Head of caudate nucleus (tissue), 42 donors: ENCODE measurements at regions not wholly inside any gene's neighbourhood (a gene's known extent, or its start where the extent isn't known, plus 50 kb on each side); places are given as distances from the start of the nearest gene placed in this dataset.
A peak's percentile ranks its signal among the peaks of the same experiment; 100 is the strongest.

Experiments
- DNase-seq, 42 donors: peaks; one replicate each; pipeline versions ENCODE4 v3.0.0 to v3.0.0-alpha.2; 2020 to 2021; ENCODE audit warnings: mixed read lengths in 7 of 42
- intact Hi-C: fragments of 100-400 bp; cut with DNase I; formaldehyde crosslinking; loops from one replicate; pipeline ENCODE4 v1.15.0; 2022

- no peak for DNase-seq
- intact Hi-C loops = loop anchor here (10.0 kb wide), 1 partner anchor 174 kb away; no protein-coding TSS in a partner anchor
These were observed 94.8 kb downstream of the ARRDC3 start for GRCh38 chr5:91288118-91288916.

DNA sequence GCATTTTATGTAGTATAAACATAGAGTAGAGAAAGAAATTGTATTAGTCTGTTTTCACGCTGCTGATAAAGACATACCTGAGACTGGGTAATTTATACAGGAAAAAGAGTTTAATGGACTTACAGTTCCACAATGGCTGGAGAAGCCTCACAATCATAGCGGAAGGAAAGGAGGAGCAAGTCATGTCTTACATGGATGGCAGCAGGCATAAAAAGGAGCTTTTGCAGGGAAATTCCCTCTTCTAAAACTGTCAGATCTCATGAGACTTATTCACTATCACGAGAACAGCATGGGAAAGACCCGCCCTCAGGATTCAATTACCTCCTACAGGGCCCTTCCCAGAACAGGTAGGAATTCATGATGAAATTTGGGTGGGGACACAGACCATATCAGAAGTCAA lies 98.1 kb downstream of the ARRDC3 start:
- DNase-seq = peak in 1 of 42 donors; percentile 12
- intact Hi-C loops = loop anchor here (10.0 kb wide), 1 partner anchor 170 kb away; no protein-coding TSS in a partner anchor

DNA sequence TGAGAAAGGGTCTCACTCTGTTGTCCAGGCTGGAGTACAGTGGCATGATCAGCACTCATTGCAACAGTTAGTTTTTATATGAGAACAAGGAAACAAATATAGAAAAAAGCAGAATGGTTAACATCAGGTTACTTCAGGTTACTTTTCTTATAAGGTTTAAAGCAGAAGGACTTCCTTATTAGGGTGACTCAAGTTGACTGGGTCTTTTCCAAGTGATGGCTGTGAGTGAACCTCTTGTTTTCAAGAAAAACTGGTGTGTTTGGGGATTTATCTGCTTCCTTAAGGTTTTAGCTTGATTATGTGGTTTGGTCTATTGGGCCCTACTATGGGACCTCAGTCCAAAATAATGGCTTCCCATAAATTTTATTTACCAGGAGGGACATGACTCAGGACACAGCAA lies 99.2 kb downstream of the ARRDC3 start:
- intact Hi-C loops = loop anchor here (10.0 kb wide), 1 partner anchor 169 kb away; no protein-coding TSS in a partner anchor
- DNase-seq = no peak

DNA sequence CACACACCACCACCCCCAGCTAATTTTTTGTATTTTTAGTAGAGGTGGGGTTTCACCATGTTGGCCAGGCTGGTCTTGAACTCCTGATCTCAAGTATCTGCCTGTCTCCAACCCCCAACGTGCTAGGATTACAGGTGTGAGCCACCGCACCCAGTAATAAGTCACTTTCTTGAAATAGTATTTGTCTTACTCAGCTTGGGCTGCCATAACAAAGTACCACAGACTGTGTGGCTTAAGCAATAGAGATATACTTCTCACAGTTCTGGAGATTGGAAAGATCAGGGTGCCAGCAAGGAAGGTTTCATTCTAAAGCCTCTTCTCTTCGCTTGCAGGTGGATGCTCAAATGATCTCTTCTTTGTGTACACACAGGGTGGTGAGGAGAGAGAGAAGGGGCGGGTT lies 99.8 kb downstream of the ARRDC3 start:
- intact Hi-C loops = loop anchor here (10.0 kb wide), 1 partner anchor 169 kb away; no protein-coding TSS in a partner anchor
- DNase-seq = no peak

DNA sequence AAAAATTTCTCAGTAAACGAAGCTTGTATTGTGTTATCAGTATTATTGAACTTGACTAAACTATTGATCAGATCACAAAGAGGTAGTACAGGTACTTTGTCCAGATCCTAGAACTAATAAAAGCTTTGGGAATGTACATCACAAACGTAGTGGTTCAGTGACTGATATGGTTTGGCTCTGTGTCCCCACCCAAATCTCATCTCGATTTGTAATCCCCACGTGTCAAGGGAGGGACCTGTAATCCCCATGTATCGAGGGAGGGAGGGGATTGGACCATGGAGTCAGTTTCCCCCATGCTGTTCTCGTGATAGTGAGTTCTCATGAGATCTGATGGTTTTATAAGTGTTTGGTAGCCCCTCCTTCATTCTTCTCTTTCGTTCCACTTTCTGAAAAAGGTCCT lies 100.9 kb downstream of the ARRDC3 start:
- DNase-seq = no peak
- intact Hi-C loops = loop anchor here (10.0 kb wide), 1 partner anchor 167 kb away; no protein-coding TSS in a partner anchor

DNA sequence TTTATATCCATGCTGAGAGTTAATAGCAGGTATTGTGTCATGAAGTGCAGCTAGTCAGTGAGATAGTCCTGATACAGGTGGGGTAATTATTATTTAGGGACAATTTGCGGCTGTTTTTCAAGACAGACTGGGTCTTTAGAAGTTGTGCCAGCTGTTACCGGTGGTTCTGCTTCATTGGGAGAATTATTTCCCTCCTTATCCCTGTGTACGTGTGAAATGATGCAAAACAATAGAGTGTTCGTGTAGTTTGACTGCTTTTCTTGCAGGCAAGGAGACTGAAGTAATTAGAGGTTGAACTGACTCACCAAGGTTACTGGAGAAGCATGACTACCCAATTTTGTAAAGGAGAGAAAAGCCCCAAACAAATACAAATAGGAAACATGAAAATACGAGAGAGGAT lies 101.7 kb downstream of the ARRDC3 start:
- intact Hi-C loops = loop anchor here (2.0 to 10.0 kb wide), 2 partner anchors 99 to 167 kb away; no protein-coding TSS in a partner anchor
- no peak for DNase-seq

DNA sequence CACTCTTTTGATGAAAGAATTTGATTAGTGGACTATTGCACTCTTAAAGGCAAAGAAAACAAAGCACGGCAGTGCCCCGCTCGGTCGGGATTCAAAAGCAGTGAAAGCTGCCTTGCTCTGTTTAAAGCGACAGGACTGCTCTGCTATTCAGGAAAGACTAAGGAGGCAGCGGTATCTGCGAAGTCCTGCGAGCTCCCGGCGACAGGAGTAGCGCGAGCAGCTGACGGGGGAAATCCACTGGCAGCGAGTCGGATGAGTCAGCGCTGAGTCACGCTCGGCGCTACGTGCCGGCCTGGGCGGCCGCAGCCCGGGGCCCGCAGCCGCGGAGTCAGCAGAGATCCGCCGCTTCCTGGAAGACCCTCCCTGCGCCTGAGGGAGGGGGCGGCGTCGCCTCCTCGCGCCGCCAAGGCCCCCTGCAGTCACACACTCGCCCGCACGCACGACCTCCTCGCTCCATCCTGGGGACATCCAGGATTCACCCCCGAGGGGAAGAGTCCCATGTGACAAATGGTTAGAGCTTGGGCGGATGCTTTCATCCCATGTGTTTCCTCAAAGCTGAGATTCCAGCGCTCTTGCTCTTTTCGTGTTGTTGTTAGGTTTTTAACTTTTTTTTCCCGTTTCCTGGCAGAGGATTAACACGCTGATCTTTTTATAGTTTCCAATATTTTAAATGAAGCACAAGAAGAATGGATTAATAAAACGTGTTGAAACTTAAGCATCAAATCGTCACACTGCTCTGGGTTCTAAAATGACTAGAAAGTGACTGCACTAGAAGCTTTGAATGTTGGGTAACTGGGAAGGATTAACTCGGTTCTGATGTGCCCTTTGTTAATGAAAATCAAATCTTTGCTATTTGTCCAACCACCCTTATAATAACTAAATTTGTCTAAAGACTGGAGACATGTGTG lies 102.5 kb downstream of the ARRDC3 start:
- DNase-seq = peak; percentile 82 to 97 (median 94)
- intact Hi-C loops = loop anchor here (2.0 to 10.0 kb wide), 2 partner anchors 100 to 166 kb away; no protein-coding TSS in a partner anchor

DNA sequence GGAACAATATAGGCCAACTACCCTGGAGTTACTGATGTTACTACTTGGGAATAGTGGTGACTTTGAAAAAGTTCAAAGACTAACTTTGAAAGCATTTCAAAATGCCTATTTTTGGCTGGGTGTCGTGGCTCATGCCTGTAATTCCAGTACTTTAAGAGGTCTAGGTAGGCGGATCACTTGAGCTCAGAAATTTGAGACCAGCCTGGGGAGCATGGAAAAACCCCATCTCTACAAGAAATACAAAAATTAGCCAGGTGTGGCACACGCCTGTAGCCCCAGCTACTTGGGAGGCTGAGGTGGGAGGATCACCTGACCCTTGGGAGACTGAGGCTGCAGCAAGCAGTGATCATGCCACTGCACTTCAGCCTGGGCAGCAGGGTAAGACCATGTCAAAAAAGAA lies 105.3 kb downstream of the ARRDC3 start:
- no peak for DNase-seq
- intact Hi-C loops = no loop called here

GRCh38 chr5:91277093-91277626 lies 106.0 kb downstream of the ARRDC3 start:
- no peak for DNase-seq
- intact Hi-C loops = no loop called here

- DNase-seq = no peak
These were observed 110.3 kb downstream of the ARRDC3 start for GRCh38 chr5:91272858-91273257.

DNA sequence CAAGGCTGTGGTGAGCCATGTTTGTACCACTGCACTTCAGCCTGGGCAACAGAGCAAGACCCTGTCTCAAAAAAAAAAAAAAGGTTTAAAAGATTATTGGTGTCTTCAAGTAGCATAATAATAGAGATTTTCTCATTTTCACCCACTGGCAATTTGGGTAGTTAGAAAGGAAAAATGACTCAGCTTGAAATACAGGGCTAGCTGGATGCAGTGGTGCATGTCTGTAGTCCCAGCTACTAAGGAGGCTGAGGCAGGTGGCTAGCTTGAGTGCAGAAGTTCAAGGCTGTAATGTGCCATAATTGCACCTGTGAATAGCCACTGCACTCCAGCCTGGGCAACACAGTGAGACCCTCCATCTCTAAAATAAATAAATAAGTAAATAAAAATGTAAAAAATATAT lies 111.1 kb downstream of the ARRDC3 start:
- no peak for DNase-seq
- intact Hi-C loops = no loop called here

More at GRCh38 chr5:91272858-91273257, 110.3 kb downstream of the ARRDC3 start:
- intact Hi-C loops = no loop called here

DNA sequence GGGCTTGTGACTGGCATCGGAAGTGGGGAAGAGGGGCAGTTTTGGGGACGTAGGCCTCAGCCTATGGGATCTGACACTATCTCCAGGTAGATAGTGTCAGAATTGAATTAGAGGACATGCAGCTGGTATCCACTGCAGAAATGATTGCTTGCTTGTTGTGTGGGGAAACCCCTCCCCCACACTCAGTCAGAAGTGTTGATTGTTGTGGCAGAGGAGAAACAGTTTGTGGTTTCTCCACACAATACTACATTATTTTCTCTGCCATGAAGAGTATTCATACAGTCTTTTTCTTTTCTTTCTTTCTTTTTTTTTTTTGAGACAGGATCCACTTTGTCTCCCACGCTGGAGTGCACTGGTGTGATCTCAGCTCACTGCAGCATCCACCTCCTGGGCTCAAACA lies 113.9 kb downstream of the ARRDC3 start:
- intact Hi-C loops = no loop called here
- peak in 31 of 42 donors; percentile 9 to 71 (median 40) for DNase-seq

- intact Hi-C loops = no loop called here
- no peak for DNase-seq
These were observed 116.9 kb downstream of the ARRDC3 start for GRCh38 chr5:91266184-91266705.

DNA sequence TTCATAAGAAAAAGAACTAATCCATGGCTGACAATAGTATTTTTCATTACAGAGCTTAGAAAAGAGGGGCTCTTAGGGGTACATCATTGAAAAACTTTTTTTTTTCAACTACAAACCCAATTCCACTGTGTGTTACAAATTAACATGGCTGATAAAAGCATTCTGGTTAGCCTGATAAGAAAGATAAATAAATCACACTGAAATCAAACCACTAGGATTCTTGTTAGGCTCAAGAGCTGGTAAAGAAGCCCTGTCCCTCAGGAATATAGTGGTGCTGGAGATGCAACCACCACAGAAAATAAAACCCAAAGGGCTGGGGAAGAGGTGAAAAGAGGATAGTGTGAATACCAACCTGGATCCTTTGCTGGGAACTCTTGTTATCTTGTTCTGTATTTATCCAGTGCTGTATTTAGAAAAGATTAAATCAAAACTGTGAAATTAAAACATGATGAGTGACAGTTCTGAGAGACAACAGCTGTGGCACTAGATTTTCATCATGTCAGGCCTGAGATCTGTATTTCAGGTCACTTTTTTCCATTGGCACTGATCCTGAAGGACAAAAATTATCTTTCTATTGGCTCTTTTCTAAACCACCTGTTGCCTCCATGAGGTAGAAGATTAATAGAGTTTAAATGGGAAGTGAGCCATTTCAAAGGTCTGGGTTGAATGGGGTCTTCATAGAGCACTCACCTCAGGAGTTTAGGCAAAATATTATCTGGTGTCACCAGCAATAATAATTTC lies 118.6 kb downstream of the ARRDC3 start:
- intact Hi-C loops = no loop called here
- no peak for DNase-seq

- intact Hi-C loops = no loop called here
- DNase-seq = no peak
These were observed 119.2 kb downstream of the ARRDC3 start for GRCh38 chr5:91263898-91264297.

DNA sequence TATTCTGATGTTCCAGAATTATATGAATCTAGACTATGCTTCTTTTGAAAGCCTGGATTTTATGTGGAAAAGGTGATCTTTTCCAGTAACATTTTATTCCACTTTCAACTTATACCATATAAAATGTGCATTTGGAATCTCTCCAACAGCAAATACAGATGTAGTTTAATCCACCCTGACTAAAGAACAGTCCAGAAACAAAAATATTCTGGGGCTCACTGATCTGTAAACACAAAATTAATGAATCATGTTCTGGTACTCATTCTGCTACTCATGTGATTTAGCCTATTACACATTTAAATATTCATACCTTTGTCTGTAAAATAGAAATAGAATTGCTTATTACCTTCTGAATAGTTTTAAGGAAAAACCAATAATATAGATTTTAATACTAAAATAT lies 125.8 kb downstream of the ARRDC3 start:
- intact Hi-C loops = no loop called here
- DNase-seq = no peak

DNA sequence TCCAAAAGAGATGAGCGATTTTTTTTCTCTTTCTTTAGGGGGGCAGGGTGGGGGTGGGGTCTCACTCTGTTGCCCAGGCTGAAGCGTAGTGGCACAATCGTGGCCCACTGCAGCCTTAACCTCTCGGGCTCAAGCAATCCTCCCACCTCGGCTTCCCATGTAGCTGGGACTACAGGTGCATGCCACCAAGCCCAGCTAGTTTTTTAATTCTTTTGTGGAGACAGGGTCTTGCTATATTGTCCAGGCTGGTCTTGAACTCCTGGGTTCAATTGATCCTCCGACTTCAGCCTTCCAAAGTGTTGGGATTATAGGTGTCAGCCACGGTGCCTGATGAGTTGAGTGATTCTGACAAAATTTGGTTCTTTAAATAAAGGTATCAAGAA lies 127.0 kb downstream of the ARRDC3 start:
- no peak for DNase-seq

DNA sequence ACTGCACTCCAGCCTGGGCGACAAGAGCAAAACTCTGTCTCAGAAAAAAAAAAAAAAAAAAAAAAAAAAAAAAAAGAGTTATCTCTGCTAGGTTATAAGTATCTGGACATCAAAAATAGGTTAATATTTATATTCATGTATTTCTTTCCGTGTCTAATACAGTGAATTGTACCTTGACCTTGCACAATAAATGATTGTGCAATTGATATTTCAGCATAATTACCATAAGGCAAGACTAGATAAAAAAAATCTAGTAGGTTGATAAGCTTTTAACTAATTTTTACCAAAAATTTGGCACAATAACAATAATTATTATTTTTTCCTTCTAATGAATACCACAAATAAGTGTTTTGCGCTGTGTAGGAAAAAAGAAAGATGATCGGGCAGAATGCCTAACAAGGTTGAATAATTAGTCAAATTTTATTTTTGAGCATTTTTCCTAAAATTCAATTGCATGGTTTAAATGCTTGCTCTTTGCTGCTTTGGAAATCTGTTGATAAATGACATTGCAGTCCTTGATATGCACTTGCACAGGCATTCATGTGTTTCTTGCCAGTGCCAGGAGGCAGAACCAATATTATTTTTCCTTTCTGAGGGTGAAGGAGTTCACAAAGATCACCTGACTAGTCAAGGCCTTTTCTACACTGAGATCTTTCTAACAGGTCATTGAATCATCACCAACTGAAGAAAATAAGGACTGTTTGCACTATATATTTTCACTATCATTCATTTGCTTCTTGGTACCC lies 127.5 kb downstream of the ARRDC3 start:
- intact Hi-C loops = no loop called here
- DNase-seq = no peak

More for the DNA sequence above, 127.0 kb downstream of the ARRDC3 start:
- intact Hi-C loops = no loop called here
